GM19043 (cell line): ENCODE measurements at regions not wholly inside any gene's neighbourhood (a gene's known extent, or its start where the extent isn't known, plus 50 kb on each side); places are given as distances from the start of the nearest gene placed in this dataset.
"Not testable (repeated sequence)": the region's sequence is repeated elsewhere in the genome, so short reads cannot be mapped to it uniquely, and the experiment has no call there.

ENCODE experiments used
- ATAC-seq: cut with Tn5 transposase; IDR thresholded peaks from one replicate; pipeline ENCODE4 v1.9.1; 2021; ENCODE audit warnings: low read depth; ENCODE audit not compliant: unreplicated experiment

- ATAC-seq: no peak
Measured at GRCh38 chr13:80093888-80094287, 247.0 kb downstream of the SPRY2 start.

DNA sequence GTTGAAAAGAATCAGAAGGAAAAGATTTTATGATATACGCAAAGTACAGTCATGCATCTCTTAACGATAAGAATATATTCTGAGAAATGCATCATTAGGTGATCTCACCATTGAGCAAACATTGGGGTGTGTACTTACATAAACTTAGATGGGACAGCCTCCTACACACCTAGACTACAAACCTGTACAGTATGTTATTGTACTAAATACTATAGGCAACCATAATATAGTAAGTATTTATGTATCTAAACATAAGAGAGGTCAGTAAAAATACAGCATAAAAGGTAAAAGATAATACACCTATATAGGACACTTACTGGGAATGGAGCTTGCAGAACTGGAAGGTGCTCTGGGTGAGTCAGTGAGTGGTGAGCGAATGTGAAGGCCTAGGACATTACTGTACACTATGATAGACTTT lies 254.6 kb downstream of the SPRY2 start:
- ATAC-seq: no peak

DNA sequence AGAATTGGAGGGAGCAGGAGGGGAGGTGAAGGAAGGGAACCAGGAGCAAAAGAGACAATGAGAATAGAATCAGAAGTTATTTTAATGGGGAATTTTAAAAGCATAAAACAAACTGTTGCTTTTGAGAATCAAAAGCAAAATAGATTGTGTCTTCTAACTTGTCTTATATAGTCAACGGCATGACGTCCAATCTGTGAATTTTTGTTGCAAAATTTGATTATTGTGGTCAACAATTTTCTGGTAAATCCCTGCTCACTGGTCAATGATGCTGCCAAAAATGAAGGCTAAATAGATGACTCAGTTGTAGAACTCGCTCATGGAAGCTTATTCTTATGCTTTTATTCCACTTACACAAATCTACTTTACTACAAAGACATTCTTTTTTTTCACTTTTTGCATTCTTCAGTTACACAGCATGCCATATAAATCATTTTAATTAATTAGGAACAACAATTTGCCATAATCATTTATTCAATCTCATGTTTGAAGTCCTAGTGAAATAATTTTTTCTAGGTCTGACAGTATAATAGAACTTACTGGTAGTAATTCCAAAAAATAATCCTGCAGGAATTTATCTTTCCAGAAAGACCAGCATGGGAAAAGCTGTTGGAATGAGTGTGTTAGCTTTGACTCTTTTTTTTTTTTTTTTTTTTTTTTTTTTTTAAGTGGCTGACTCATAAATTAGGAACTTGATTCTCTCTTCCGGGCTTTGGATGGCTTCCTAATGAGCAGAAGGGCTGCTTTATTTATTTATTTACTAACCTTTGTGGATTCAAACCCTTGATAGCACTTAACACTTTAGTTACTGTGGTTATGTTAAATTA lies 256.9 kb downstream of the SPRY2 start:
- ATAC-seq: no peak

DNA sequence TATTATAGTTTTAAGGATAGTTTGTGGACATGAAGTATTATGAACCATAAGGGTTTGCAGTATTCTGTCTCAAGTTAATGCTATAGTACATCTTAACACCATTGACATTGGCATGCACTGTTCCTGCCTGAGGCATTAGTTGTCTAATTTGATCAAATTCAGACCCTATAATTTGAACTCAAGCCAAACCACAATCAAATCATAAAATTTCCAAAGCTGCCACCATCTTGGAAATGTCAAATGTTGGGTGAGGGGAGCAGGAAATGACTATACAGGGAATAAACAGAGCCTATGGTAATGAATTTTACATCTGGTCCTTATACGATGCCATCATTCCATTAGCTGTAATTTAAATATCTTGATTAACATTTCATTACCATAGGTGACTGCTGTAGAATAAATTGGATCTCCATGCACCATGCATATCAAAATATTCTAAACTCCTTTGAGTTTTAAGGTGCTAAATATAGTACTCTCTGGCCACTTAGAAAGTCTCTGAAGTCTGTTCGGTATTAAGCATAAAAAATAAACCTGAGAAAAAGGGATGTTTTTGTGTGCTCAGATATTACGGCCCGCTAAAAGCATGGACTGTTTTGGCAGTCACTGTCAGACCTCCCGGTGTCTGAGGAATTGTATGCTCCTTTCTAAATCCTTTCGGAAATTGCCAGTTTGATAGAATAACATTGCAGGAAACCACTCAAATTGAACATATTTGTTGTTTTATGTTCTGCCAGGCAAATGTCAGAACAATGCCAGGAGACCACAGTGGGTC lies 257.7 kb downstream of the SPRY2 start:
- ATAC-seq: no peak

DNA sequence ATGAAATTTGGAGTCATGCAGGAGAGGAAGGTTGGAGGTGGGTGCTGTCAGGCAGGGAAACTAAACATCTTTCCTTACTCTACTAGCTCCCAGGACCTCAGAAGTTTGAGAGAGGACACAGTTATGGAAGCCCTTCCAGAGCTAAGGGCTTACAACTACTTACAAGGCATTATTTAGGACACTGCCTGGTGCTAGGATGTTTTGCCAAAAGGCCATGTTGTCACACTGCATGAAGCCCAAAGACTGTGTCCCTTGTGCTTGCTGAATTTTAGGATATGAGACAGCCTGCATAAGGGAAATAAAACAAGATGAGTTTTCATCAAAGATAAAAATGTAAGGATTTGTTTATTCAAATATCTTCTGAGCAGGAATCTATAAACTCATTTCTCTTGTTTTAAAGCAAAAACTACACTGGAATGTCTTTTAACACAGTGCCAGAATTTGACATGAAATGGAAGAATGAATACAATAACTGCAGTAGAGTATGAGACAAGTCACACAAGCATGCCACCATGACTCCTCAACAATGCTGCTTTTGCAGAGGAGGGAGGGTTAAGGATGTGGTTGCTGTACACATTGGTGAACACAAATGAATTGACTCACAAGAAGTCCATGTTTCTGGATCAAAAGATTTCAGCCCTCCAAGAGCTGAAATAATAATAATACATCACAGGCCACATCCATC lies 258.4 kb downstream of the SPRY2 start:
- ATAC-seq: no peak

DNA sequence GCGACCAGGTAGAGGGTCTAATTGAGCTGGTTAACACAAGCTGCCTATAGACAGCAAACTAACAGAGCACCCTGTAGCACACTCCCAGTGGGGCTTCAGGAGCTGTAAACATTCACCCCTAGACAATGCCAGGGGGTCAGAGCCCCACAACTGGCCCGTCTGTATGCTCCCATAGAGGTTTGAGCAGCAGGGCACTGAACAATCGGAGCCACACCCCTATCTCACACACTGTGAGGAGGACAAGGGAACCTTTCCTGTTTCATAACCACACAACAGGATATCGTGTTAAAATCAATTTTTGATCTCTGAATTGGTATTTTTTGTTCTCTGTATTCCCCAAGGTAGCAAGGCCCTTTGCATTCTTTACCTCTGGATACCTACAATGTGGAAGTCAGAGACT lies 266.1 kb downstream of the SPRY2 start:
- no peak for ATAC-seq

- no peak for ATAC-seq
Measured at GRCh38 chr13:80074143-80074752, 266.7 kb downstream of the SPRY2 start.

GRCh38 chr13:80072231-80072630 lies 268.7 kb downstream of the SPRY2 start:
- no peak for ATAC-seq

DNA sequence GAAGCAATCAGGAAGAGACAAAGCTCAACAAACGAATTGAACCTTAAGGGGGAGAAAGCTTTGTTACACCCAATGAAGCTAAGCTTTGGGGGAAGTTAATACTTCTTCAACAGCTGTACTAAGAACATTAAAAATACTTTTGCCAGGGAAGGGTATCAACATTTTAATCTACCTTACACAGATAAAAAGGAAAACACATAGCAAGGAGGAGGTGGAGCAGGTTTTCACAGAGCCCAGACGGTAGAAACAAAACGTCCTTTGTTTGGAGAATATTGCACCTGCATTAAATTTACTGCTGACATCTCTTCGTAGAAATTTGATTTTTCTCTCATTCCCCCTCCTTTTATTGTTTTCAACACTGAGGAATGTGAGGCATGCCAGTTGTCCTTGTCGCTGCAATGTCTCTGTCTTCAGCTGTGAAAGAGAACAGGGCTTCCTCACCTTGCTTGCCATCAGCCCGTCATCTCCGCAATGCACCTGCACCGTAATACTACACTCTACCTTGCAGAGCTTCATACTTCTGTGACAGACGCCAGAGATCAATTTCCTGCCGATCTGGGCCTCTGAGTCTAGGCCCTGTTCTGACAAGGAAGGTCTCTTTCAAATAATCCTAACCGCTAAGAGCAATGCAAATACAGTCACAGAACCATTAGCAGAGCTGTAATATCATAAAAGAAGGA lies 270.8 kb downstream of the SPRY2 start:
- no peak for ATAC-seq

GRCh38 chr13:80069374-80069773 lies 271.6 kb downstream of the SPRY2 start:
- no peak for ATAC-seq

DNA sequence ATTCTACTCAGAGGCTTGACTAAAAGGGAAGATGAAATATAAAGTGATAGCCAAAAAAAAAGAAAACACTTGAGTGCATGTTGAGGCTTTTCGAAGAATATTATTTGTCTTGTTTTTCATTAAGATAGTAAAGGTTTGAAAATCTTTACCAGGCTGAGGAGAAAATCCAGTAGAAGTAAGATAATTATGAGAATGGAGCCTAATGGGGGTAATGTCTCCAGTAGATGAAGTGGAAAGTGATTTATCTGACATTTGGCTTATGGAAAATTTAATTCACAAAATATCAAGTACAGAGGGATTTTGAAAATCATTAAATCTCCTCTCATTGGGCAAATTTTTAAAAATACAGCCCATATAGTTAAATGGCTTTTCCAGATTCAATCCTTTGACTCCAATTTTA lies 274.9 kb downstream of the SPRY2 start:
- ATAC-seq: no peak

DNA sequence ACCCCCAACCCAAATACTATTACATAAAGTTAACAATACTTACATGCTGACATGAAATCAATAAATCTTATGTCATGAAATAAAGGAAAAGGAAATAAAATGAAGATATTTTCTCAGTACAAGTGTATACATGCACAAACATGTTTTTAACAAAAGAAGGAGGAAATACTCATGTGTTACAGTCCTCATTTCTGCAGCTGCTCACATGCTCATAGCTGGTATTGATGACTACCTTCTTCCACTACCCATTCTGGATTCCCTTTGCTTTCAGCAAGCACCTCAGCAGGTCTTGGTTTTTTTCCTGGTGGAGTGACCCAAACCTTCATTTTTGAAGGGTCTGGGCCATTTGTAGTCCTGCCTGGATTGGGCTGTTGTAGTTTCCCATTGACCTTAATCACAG lies 278.5 kb downstream of the SPRY2 start:
- not testable (repeated sequence) for ATAC-seq

- ATAC-seq: no peak
Measured at GRCh38 chr13:80059789-80060188, 281.1 kb downstream of the SPRY2 start.

GRCh38 chr13:80058626-80059025 lies 282.3 kb downstream of the SPRY2 start:
- no peak for ATAC-seq

- ATAC-seq: no peak
Measured at GRCh38 chr13:80055847-80056246, 285.1 kb downstream of the SPRY2 start.

DNA sequence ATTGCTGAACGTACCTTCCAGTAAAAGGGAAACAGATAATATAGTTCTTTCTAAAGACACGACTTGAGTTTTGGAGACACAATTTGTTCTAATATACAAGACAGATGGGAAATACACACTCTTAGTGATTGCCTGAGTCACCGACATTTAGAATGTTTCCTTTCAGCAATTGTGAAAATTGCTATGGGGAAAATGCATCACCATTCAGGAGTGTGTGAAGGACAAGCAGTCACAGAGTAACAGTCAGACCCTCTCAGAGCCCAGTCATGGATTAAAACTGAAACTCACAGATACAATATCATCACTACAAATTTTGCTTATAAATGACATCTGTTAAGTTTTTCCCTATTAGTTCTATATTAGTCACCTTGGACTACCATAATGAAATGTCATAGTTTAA lies 286.1 kb downstream of the SPRY2 start:
- no peak for ATAC-seq

DNA sequence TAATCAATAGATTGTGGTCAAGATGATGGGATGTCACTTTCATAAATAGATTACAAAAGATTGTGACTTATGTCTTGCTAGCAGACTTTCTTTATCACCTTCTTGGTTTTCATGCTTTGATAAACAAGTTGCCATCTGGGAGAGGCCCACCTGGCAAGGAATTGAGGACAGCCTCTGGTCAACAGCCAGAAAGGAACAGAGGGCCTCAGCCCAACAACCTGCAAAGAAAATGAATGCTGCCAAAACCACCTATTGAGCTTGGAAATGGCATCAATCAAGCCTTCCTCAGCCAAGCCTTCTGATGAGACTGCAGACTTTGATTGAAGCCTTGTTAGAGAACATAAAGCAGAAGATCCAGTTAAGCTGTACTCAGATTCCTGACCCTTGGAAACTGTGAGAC lies 288.6 kb downstream of the SPRY2 start:
- no peak for ATAC-seq

DNA sequence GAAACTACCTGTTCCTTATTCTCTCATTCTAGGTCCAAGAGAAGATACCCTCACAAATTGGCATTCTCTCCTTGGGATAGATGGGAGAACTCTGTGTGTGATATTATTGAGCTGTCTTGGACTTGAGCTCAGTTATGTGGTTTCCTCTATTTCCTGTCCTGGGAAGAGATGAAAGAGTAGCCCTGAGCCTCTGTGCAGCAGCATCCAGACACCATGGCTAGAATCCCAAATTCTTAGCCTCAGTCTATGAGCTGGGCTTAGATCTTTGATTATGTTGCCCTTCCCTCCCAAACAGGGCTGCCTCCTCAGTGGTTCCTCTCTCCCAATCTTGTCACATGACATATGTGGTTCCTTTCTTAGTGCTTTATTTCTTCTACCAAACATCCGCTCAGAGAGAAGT lies 290.7 kb downstream of the SPRY2 start:
- no peak for ATAC-seq

- ATAC-seq: peak; percentile 98
Measured at GRCh38 chr13:80048802-80049201, 292.1 kb downstream of the SPRY2 start.

- no peak for ATAC-seq
Measured at GRCh38 chr13:80048030-80048429, 292.9 kb downstream of the SPRY2 start.
